ENCODE measurements at regions not wholly inside any gene's neighbourhood (a gene's known extent, or its start where the extent isn't known, plus 50 kb on each side); places are given as distances from the start of the nearest gene placed in this dataset.

- Histone ChIP-seq H3K9me3 (no peaks in the 10 kb centered on the region), H3K27me3 (no peaks in the 10 kb centered on the region), H3K4me3 (replicated peaks in 1 of 3) (no peak overlapping the region), H3K27ac (no peak overlapping the region), H3K4me1 (no peaks in the 10 kb centered on the region), H3K36me3 (no peaks in the 10 kb centered on the region)
- WGBS, 2 donors = 88 to 90% methylated on average over 2 of the region's 2 CpGs
- TF ChIP-seq CTCF (IDR thresholded peaks at IDR 0.05) (no peak), POLR2A (IDR thresholded peaks at IDR 0.05) (no peak)
- DNase-seq = no peak
- intact Hi-C loops (cut with DNase I) = no loop called here
Observed at GRCh38 chr5:165609871-165610270, 2104.5 kb downstream of the MAT2B start.

GRCh38 chr5:165616490-165617405 lies 2111.3 kb downstream of the MAT2B start:
- intact Hi-C loops (cut with DNase I) = no loop called here
- TF ChIP-seq POLR2A (IDR thresholded peaks at IDR 0.05) (no peak), CTCF (IDR thresholded peaks at IDR 0.05) (no peak)
- WGBS, 2 donors = 59 to 61% methylated on average over 2 of the region's 2 CpGs

GRCh38 chr5:165617491-165617890 lies 2112.1 kb downstream of the MAT2B start:
- 71 to 84% methylated on average over 2 of the region's 2 CpGs for WGBS, 2 donors

More at GRCh38 chr5:165616490-165617405, 2111.3 kb downstream of the MAT2B start:
- Histone ChIP-seq H3K4me3 (replicated peaks in 1 of 3) (no peak overlapping the region), H3K27ac (no peak overlapping the region), H3K4me1 (no peaks in the 10 kb centered on the region), H3K36me3 (no peaks in the 10 kb centered on the region), H3K27me3 (no peaks in the 10 kb centered on the region), H3K9me3 (no peaks in the 10 kb centered on the region)
- no peak for DNase-seq

GRCh38 chr5:165620394-165620793 lies 2115.0 kb downstream of the MAT2B start:
- WGBS, 2 donors = 72 to 86% methylated on average over 1 of the region's 1 CpG
- no peak for DNase-seq
- H3K4me3 ChIP-seq (replicated peaks in 1 of 3) = no peak overlapping the region

More at GRCh38 chr5:165617491-165617890, 2112.1 kb downstream of the MAT2B start:
- no peaks in the 10 kb centered on the region for H3K27me3 ChIP-seq
- H3K4me3 ChIP-seq (replicated peaks in 1 of 3) = no peak overlapping the region
- H3K27ac ChIP-seq = no peak overlapping the region
- H3K4me1 ChIP-seq = no peaks in the 10 kb centered on the region
- no peaks in the 10 kb centered on the region for H3K9me3 ChIP-seq
- TF ChIP-seq CTCF (IDR thresholded peaks at IDR 0.05) = no peak
- no peak for TF ChIP-seq POLR2A (IDR thresholded peaks at IDR 0.05)
- no peak for DNase-seq
- no peaks in the 10 kb centered on the region for H3K36me3 ChIP-seq
- intact Hi-C loops (cut with DNase I) = no loop called here

More at GRCh38 chr5:165620394-165620793, 2115.0 kb downstream of the MAT2B start:
- Histone ChIP-seq H3K27me3 (no peaks in the 10 kb centered on the region), H3K36me3 (no peaks in the 10 kb centered on the region), H3K9me3 (no peaks in the 10 kb centered on the region), H3K27ac (no peak overlapping the region), H3K4me1 (no peaks in the 10 kb centered on the region)
- TF ChIP-seq CTCF (IDR thresholded peaks at IDR 0.05) (no peak), POLR2A (IDR thresholded peaks at IDR 0.05) (no peak)
- intact Hi-C loops (cut with DNase I) = no loop called here

Measured in thyroid gland (tissue), 4 donors.